Lung (tissue), 11 donors: ENCODE measurements at regions not wholly inside any gene's neighbourhood (a gene's known extent, or its start where the extent isn't known, plus 50 kb on each side); places are given as distances from the start of the nearest gene placed in this dataset.

Source experiments
- ATAC-seq: fragments of 200-7000 bp; cut with Tn5 transposase; one replicate; pipeline ENCODE4 v1.9.1; 2020; ENCODE audit warnings: moderate number of reproducible peaks; ENCODE audit not compliant: insufficient read depth, low FRiP score
- DNase-seq, 3 donors: peaks; one replicate each; pipeline ENCODE4 v3.0.0-alpha.2; 2013 to 2017
- H3K27ac ChIP-seq, 2 donors: one replicate each; pipeline ENCODE4 v1.5.1; 2013; ENCODE audit warnings: mild to moderate bottlenecking in 2 of 2, moderate library complexity in 2 of 2, control low read depth in 1 of 2, inconsistent platforms in 1 of 2, low read depth in 1 of 2, low read length in 1 of 2
- H3K27me3 ChIP-seq, 3 donors: one replicate each; pipeline ENCODE4 v1.5.1; 2013; ENCODE audit warnings: low read length in 2 of 3; ENCODE audit not compliant: control insufficient read depth in 3 of 3, insufficient read depth in 3 of 3
- H3K36me3 ChIP-seq, 4 donors: one replicate each; pipeline ENCODE4 v1.5.1; 2013; ENCODE audit warnings: low read length in 4 of 4, mild to moderate bottlenecking in 1 of 4, moderate library complexity in 1 of 4; ENCODE audit not compliant: control insufficient read depth in 4 of 4, insufficient read depth in 4 of 4
- H3K4me1 ChIP-seq, 5 donors: one replicate each; pipeline ENCODE4 v1.5.1; 2013; ENCODE audit warnings: low read length in 5 of 5, mild to moderate bottlenecking in 2 of 5, moderate library complexity in 1 of 5; ENCODE audit not compliant: control insufficient read depth in 5 of 5, insufficient read depth in 5 of 5
- H3K4me3 ChIP-seq: one replicate; pipeline ENCODE4 v1.5.1; 2013; ENCODE audit warnings: mild to moderate bottlenecking, control low read depth, moderate library complexity
- H3K9ac ChIP-seq, 2 donors: one replicate each; pipeline ENCODE4 v1.5.1; 2013; ENCODE audit warnings: low read length in 2 of 2, control low read depth in 1 of 2; ENCODE audit not compliant: insufficient read depth in 1 of 2
- H3K9me3 ChIP-seq, 4 donors: one replicate each; pipeline ENCODE4 v1.5.1; 2013; ENCODE audit warnings: low read length in 3 of 4, mild to moderate bottlenecking in 1 of 4, moderate library complexity in 1 of 4; ENCODE audit not compliant: control insufficient read depth in 4 of 4, insufficient read depth in 3 of 4
- CTCF ChIP-seq: IDR thresholded peaks from 2 replicates; pipeline ENCODE4 v1.5.1; 2012; ENCODE audit warnings: mild to moderate bottlenecking; ENCODE audit errors: control extremely low read depth, extremely low read depth
- WGBS, 2 donors: extraction: QIAGEN DNeasy Blood & Tissue Kit; methylation state at CpG; one replicate each; pipeline ENCODE4 v1.1.7; 2013; 5-methylcytosine and 5-hydroxymethylcytosine counted together
- donor health status: control.
- donor health status: control.
- donor health status: Bipolar disorder and iron deficiency.
- donor health status: healthy.
- donor health status: DM: yes; HTN: yes; CAD: no.

- Histone ChIP-seq H3K4me1 (peaks cover 0 to 2% (median 0%) of the 10 kb centered on the region in 5 donors), H3K27ac (no peak overlapping the region), H3K9me3 (no peaks in the 10 kb centered on the region), H3K9ac (no peak overlapping the region), H3K4me3 (no peak overlapping the region), H3K36me3 (no peaks in the 10 kb centered on the region), H3K27me3 (no peaks in the 10 kb centered on the region)
- ATAC-seq, result no peak
- DNase-seq, result no peak
- TF ChIP-seq CTCF, result no peak
- 88 to 90% methylated on average over 3 of the region's 3 CpGs for WGBS, 2 donors
Measured at GRCh38 chr3:115354010-115354409, 206.9 kb upstream of the ZBTB20 start.

GRCh38 chr3:115357456-115357855, 210.4 kb upstream of the ZBTB20 start:
- Histone ChIP-seq H3K27ac (no peak overlapping the region), H3K27me3 (no peaks in the 10 kb centered on the region), H3K36me3 (no peaks in the 10 kb centered on the region), H3K9ac (no peak overlapping the region), H3K9me3 (no peaks in the 10 kb centered on the region), H3K4me3 (no peak overlapping the region), H3K4me1 (peaks cover 0 to 3% (median 0%) of the 10 kb centered on the region in 5 donors)
- no peak for DNase-seq
- ATAC-seq, result no peak
- TF ChIP-seq CTCF, result no peak
- 96 to 97% methylated on average over 2 of the region's 2 CpGs for WGBS, 2 donors

- Histone ChIP-seq H3K4me1 (peaks cover 0 to 3% (median 0%) of the 10 kb centered on the region in 5 donors), H3K9me3 (no peaks in the 10 kb centered on the region), H3K4me3 (no peak overlapping the region), H3K9ac (no peak overlapping the region), H3K27me3 (no peaks in the 10 kb centered on the region), H3K36me3 (no peaks in the 10 kb centered on the region), H3K27ac (no peak overlapping the region)
- whole genome bisulfite sequencing, 2 donors, result 20 to 51% methylated on average over 2 of the region's 2 CpGs
- ATAC-seq (no peak), DNase-seq (peak in 2 of 3 donors; percentile 76 to 80)
- TF ChIP-seq CTCF, result no peak
Measured at GRCh38 chr3:115359536-115359935, 212.4 kb upstream of the ZBTB20 start.

GRCh38 chr3:115361806-115362205, 214.7 kb upstream of the ZBTB20 start:
- H3K4me1 ChIP-seq, result peaks cover 0 to 3% (median 0%) of the 10 kb centered on the region in 5 donors
- peaks cover 0 to 1% (median 0%) of the 10 kb centered on the region in 4 donors for H3K9me3 ChIP-seq
- WGBS, 2 donors, result 77 to 78% methylated on average over 1 of the region's 1 CpG
- H3K27me3 ChIP-seq, result no peaks in the 10 kb centered on the region
- peak in 1 of 3 donors; percentile 24 for DNase-seq
- ATAC-seq, result no peak
- H3K27ac ChIP-seq, result no peak overlapping the region
- no peak for TF ChIP-seq CTCF
- H3K36me3 ChIP-seq, result no peaks in the 10 kb centered on the region
- H3K9ac ChIP-seq, result no peak overlapping the region
- H3K4me3 ChIP-seq, result no peak overlapping the region
